Activated CD4-positive, alpha-beta T cell treated with anti-CD3 and anti-CD28 coated beads for 24 hours (primary cell): ENCODE measurements at regions not wholly inside any gene's neighbourhood (a gene's known extent, or its start where the extent isn't known, plus 50 kb on each side); places are given as distances from the start of the nearest gene placed in this dataset.
"Not testable (repeated sequence)": the region's sequence is repeated elsewhere in the genome, so short reads cannot be mapped to it uniquely, and the experiment has no call there.

Experiments used
- DNase-seq, 2 donors: peaks; one replicate each; pipeline ENCODE4 v3.0.0-alpha.2; 2020; ENCODE audit warnings: low read depth in 2 of 2

DNA sequence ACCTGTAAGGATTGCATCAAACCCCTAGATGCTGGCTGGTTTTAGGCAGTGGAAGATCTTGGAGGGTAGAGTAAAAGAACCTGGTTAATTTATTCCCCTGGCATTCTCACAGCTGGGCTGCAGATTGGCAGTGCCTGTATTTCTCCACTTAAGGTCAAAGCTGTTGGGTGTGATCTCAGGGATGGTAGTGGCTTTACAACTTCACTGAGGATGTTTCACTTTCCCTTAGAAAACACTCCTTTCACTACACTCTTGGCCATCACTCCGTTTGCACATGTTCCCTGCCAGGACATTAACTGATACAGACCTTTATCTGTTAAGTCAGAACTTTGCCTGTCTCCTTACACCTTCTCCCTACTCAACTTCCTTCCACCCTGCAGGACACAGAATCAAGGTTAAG lies 779.1 kb upstream of the SEMA6D start:
- DNase-seq, result no peak

DNA sequence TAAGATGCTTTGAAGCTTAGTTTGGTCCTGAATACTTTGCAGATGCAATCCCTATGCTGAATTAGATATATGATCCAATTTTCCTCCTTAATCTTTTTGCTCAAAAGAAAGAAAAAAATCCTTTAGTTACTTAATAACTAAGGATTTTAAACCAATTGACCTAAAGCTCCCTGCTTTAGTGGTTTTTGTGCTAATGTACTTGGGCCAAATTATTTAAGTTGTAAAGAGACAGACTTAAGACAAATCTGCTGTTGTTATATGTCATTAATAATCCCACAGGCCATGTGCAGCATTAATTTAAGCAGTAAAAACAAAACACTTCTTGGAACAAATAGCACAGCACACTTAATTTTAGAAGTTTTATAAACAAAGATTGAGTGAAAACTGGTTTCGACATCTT lies 776.1 kb upstream of the SEMA6D start:
- DNase-seq, result no peak

DNA sequence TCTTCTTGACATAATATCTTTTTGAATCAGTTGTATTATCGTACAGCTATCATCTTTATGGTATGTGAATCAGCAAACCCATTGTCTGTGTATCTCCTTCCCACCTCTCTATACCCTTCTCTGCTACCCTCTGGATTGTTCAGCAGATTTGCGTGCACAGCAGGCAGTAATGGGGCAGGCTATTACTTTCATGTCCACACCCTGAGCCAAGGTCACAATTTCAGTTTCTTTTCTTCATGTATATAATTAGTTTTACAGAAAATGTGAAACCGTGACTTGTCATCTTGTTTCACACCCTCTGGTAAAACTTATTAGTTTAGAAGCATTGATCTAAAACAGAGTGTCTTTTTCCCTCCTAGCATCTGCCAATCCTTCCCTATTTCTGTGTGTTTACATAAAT lies 770.4 kb upstream of the SEMA6D start:
- DNase-seq, result no peak

DNA sequence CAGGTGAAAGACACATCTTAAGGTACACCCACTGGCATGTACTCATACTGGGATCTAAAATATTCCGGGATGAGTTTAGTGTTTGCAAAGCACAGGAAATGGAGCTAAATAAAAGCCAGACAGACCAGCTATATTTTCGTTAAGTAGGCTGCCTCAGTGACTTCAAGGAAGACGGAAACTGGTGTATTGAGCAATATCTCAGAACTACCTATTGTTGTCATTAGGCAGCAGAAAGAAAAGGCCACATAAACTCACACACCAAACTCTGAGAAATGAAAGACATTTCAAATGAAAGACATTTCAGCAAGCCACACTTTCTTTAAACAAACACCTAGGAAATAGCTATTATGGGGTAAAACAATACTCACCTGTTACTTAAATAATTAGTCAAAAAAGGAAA lies 761.7 kb upstream of the SEMA6D start:
- DNase-seq, result no peak

DNA sequence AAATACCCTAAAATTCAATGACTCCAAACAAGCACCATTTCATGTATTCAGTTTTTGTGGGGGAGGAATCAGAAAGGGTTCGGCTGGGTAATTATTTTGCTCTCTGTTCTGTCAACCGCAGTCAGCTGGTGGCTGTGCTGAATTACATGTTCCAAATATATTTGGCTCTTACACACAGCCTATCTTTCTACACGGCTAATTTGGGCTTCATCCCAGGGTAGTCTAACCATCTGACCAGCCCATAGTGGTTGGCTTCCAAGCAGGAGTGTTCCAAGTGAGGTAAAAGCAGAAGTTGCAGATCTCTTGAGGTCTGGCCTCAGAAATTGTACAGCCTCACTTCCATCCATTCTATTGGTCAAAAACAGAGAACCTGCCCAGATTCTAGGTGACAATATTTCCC lies 760.8 kb upstream of the SEMA6D start:
- no peak for DNase-seq

DNA sequence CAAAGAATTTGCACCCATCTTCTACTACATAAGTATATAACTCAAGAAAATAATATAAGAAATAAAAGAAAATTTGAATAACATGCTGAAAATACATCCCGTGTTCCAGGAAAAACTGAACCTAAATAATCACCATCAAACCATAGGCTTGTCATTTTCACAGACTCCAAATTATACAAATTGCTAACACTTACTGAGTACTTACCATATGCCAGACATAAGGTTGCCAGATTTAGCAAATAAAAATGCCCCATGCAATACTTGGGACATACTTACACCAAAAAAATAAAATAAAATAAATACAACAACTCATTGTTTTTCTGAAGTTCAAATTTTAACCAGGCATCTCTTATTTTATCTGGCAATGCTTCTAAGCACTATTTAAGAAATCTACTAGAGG lies 760.4 kb upstream of the SEMA6D start:
- DNase-seq, result no peak

DNA sequence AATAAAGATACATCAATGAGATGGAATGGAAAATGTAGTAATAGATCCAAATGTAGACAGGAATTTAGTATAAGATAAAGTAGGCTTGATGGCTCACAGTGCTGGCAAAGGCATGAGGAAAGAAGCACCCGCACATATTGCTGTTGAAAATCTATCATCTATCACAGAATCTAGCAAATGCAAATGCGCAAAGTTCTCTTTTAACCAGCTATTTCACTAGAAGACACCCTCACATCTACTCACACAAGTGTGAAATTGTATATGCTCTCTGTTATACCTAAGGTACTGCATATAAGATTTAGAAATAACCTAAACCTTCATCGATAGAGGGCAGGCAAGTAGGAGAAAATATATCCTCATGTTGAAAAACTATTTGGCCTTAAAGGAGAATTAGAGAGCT lies 756.7 kb upstream of the SEMA6D start:
- no peak for DNase-seq

DNA sequence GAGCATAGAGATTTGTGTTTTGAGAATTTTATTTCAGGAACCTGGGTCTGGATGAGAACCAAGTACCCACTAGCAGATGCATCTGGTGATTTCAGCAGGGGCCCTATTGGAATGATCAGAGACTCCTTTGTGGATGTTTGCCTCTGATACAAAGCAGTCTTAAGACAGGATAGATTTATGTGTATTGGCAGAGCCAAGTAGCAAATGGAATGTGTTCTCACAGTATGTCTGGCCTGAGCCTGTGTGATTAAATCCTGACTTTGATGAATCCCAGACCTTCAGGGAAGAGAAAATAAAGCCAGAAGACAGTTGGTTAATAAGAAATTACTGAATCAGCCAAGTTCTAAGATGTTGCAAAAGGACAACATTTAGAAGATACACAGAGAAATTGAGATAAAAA lies 755.5 kb upstream of the SEMA6D start:
- no peak for DNase-seq

DNA sequence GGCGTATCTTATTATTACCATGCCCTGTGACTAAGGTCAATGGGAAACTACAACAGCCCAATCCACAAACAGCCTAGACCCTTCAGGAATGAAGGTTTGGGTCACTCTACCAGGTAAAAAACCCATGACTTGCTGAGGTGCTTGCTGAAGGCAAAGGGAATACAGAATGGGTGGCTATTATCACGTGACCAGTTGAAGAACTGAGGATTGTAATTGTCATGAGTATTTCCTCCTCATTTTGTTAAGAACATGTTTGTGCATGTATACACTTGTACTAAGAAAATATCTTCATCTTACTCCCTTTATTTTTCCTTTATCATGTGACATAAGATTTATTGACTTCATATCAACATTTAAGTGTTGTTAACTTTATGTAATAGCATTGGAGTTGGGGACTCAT lies 729.2 kb upstream of the SEMA6D start:
- DNase-seq, result not testable (repeated sequence)

DNA sequence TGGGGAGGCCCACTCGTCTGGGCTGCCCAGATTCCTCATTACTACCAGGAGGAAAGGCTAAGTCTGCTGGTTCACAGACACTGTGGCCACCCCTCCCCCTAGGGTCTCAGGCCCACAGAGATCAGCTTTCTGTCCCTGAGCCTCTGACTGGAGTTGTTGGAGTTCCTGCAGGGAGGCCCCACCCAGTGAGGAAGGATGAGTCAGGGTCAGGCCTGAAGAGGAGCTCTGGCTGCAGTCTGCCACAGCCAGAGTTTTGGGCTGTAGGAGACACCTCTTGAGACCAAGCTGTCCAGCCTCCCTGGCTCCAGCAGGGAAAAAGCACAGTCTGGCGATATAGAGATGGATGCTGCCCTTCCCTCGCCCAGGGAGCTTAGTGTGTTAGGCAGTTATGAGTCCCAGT lies 720.9 kb upstream of the SEMA6D start:
- DNase-seq, result no peak

DNA sequence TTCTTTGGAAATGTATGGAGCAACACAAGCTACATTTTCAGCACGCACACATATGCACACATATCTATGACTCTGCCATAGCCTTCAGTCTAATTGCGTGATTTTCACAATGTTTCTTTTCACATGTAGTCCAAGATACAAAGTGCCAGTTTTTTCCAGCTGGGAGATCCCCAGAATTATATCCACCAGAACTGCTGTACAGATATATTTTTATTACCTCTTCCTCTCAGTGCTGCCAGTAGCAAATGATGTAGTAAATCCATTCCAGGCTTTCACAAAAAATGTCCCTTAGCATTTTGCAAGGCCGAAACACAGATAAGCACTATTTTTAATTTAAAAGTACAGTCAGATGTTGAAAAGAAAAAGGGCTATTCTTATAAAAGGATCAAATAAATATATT lies 719.8 kb upstream of the SEMA6D start:
- DNase-seq, result no peak

DNA sequence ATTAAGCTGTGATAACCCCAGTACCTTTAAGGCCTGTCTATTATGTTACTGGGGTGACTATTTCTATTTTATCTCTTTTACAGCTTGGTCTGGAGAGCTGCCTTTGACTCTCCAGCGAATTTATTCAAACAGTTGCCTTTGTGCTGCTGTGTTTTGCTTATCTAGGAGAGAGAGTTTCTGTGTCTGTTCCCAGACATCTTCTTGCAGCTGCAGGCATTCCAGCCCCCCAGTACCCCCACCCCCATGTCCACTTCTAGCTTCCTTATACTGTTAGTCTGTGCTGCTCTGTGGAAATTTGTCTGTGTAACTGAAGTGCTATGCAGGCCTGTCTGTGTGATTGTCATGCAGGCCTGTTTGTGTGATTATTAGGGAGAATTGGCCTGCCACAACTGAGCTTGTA lies 713.7 kb upstream of the SEMA6D start:
- DNase-seq, result no peak

DNA sequence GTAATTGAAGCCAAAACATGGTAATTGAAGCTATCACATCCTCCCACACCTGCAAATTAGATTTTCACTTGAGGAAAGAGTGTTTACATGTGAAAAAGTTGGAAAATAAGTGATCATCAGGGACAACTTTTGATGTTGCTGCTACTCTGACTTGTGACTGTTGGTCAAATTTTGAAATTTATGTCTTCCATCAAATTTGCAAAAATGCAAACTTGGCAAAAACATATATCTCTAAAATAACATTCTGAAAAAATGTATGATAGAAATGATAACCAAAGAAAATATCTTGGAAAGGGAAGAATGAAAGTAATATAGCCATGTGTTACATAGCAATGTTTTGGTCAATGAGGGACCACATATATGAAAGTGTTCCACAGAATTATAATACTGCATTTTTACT lies 703.9 kb upstream of the SEMA6D start:
- no peak for DNase-seq

DNA sequence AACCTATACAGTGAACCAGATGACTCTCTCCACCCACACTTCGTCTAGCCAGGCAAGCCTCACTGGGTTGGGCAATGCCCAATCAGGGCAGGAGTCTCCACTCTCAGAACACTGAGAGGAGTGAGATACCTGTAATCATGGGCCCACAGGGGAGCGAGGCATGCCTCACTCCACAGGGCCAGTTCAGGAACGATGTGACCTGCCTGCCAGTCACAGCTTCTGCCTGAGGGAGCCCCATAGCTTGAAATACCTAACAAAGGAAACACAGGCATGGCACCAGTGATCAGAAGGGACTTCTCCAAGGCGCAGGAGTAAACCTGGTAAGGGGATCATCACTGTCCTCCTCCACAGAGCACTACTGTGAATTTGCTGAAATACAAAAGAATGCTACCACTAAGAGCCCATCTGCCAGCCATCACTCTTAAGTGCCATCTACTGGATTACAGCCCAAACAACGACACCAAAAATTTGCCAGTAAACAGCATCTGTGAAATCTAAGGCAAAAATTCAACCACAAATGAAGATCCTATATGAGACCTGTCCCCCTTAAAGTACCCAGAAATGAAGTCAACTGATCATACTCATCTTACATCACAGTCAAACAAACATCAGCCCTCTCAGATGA lies 689.9 kb upstream of the SEMA6D start:
- no peak for DNase-seq

DNA sequence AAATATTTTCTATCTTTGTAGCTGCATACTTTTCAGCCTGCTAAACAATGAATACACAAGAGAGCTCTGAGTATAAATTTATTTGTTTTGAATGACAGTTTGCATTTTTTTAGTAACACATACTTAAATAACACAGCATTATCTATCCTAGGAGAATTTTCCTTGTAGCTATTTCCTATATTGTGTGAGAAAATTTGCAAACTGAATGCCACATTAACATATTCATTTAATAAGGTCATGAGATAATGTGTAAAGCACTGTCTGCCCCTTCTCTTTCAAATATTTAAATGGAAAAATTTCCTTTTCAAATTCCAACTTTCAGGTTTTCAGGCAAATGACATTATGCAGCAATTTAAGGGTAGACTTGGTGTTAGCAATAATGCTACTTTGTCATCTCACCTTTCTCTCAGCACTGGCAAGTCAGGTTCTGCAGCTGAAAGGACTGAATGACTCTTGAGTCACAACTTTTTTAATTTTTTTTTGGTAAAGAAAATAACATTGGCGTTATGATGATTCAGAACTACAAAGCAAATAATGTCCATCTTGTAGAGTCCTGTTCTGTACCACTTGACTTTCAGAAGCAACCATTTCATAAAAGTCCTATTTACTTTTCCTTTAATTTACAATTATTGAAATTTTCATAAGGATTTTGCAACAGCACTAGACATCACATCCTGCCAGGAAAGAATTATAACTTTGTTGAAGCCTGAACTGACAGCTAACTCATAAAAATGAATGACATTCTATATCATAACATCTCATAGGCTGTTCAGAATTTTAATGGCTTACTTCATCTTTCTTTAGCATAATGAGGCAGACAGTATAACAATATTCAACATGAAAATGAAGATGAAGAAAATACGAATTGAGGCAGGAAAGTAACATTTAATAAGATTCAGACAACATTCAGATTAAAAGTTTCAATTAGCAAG lies 681.6 kb upstream of the SEMA6D start:
- DNase-seq, result no peak

DNA sequence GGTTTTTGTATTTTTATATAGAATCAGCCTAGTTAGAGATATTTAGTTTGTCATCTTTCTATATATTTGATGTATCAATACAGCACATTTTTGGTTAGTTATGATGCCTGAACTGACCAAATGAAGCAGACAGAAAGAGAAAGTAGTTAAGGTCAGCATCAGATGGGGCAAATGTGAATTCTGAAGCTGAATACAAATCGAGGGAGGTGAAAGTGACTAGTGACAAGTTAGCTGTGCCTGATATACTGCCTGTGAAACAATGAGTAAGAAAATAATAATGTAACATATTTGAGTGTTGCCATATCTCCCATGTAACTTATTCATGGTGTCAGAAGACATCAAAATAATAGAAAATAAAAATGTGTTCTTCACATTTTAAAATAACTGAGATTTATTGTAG lies 680.3 kb upstream of the SEMA6D start:
- DNase-seq, result no peak

DNA sequence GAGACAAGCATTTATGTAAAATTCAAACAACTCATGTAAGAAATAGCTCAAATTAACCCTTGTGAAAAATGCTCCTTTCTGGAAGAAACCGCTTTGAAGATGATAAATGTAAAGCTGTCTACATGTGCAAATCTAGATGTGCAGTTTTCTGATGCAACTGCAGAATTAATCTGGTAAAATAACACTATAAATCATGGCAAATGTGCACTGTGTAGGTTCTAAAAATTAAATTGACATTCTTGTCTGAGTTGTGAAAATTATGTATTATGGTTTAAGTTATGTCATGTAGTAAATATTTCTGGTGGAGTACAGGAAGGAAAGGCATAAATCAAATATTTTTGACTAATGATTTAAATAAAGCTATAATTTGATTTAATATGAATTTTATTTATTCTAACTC lies 678.1 kb upstream of the SEMA6D start:
- DNase-seq, result no peak

DNA sequence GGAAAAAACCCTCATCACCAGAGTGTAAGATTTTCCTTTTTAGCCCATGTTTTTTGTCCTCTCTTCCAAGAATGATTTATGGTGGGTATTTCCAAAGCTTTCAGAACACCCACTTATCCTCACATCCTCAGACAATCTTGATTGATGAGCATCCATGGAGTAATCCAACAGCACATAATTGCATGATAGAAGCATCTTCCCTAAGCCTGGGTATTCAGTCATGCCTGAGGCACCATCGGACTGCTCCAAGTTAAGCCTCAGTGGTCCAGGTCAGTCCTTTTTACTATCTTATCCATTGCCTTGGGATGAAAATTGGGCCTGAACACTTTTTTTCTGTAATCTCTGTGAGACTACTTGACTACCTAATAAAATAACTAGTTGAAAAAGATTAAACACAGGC lies 676.0 kb upstream of the SEMA6D start:
- no peak for DNase-seq

DNA sequence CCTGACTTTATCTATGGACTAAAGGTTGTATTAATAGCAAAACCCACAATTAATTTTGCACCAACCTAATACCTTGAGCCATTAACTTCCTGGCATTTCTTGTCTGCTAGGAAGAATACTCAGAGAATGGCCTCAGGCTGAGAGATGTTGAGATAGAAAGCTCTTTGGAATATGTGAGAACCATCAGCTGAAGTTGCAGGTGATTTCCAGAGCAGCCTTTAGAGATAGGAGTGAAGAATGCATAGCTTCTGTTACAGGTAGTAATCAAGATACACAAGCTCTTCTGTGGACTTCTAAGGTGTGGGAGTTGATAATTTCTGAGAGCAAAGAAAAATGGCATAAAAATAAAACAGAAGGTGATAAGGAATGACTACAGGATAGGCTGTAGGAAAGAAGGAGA lies 669.3 kb upstream of the SEMA6D start:
- DNase-seq, result not testable (repeated sequence)

DNA sequence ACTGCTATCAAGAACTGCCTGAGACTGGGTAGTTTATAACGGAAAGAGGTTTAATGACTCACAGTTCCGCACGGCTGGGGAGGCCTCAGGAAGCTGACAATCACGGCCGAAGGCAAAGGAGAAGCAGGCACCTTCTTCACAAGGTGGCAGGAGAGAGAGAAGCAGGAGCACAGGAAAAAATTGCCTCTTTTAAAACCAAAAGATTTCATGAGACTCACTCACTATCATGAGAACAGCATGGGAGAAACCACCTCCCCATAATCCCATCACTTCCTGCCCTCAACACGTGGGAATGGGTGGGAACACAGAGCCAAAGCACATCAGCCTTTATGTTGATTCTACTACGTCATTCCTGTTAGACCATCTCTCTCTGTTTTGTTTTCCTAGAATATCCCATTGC lies 650.9 kb upstream of the SEMA6D start:
- no peak for DNase-seq

DNA sequence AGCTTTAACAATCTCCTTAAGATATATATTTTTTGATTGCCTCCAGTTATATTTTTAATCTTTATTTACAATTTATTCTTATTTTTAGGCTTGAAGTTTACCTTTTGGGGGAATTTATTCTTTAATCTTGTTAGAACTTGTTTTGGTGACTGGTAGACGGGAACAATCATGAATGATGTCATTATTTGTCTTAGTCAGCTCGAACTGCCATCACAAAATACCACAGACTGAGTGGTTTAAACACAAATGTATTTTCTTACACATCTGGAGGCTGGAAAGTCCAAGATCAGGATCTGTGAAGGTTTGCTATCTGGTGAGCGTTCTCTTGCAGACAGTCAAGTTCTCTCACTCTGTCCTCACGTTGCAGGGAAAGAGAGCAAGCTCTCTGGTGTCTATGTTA lies 639.5 kb upstream of the SEMA6D start:
- not testable (repeated sequence) for DNase-seq

DNA sequence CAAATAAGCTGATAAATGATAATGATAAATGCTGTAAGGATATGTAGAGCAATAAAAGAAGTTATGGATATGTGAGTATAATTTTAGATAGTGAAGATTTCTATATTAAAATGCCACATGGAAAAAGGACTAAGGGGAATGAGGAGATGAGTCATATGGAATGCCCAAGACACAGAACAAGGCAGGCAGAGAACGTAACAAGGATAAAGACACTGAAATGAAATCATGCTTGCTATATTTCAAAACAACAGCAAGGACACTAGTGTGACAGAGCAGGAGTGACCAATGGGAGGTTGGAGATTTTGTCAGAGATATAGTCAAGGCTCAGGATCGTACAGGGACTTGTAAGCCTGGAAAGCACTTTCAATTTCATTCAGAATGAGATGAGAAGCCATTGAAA lies 621.5 kb upstream of the SEMA6D start:
- DNase-seq, result no peak

DNA sequence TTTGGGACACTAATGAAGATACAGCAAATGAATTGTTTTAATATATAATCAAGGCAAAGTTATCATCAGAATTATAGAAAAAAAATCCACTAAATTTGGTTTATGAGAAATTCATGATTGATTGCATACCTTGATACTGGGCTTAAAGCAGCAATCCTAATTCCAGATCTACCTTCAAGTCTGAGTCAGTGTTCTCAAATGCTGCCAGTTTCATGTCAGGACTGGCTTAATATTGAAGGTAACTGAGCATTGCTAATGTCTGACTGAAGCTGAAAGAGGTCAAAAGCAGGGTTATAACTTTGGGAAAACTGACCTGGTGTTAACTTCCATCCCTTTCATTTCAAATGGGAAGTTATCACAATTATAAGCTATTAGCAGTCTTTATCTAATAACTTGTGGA lies 618.8 kb upstream of the SEMA6D start:
- DNase-seq, result not testable (repeated sequence)

DNA sequence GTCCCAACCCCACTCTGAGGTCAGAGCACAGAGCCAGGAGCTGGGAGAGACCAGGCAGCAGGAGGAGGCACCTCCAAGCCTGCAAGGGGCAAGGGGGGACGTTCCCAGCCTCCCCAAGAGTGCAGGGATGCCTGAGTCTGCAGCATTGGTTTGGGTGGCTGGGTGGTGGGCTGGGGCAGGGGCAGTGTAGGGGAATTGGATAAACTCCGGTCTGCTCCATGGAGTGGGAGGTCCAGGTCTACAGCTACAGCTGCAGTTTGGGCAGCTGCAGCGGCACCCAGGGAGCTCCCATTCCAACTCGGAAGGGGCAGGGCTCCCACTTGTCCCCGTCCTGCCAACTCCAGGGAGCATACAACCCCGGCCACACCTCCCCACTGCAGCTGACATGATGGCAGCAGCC lies 617.5 kb upstream of the SEMA6D start:
- not testable (repeated sequence) for DNase-seq
